ENCODE measurements at regions not wholly inside any gene's neighbourhood (a gene's known extent, or its start where the extent isn't known, plus 50 kb on each side); places are given as distances from the start of the nearest gene placed in this dataset.
A peak's percentile ranks its signal among the peaks of the same experiment; 100 is the strongest.

GRCh38 chr7:35437619-35438275 lies 183.8 kb upstream of the TBX20 start:
- DNase-seq, result no peak

GRCh38 chr7:35436452-35436851 lies 182.6 kb upstream of the TBX20 start:
- DNase-seq, result no peak

GRCh38 chr7:35430547-35431153 lies 176.8 kb upstream of the TBX20 start:
- no peak for DNase-seq

- DNase-seq, result peak; percentile 62
Measured at GRCh38 chr7:35424869-35425495, 171.1 kb upstream of the TBX20 start.

GRCh38 chr7:35424440-35424839 lies 170.5 kb upstream of the TBX20 start:
- no peak for DNase-seq

GRCh38 chr7:35422715-35423114 lies 168.8 kb upstream of the TBX20 start:
- DNase-seq, result no peak

GRCh38 chr7:35420656-35421055 lies 166.8 kb upstream of the TBX20 start:
- DNase-seq, result no peak

- DNase-seq, result no peak
Measured at GRCh38 chr7:35419391-35419755, 165.5 kb upstream of the TBX20 start.

- DNase-seq, result no peak
Measured at GRCh38 chr7:35418716-35419390, 165.0 kb upstream of the TBX20 start.

GRCh38 chr7:35416568-35416967 lies 162.7 kb upstream of the TBX20 start:
- no peak for DNase-seq

- no peak for DNase-seq
Measured at GRCh38 chr7:35415411-35415822, 161.5 kb upstream of the TBX20 start.

- DNase-seq, result no peak
Measured at GRCh38 chr7:35411331-35411730, 157.4 kb upstream of the TBX20 start.

GRCh38 chr7:35405461-35405860 lies 151.6 kb upstream of the TBX20 start:
- no peak for DNase-seq

GRCh38 chr7:35401217-35401879 lies 147.4 kb upstream of the TBX20 start:
- DNase-seq, result no peak

GRCh38 chr7:35399840-35400239 lies 145.9 kb upstream of the TBX20 start:
- DNase-seq, result no peak

GRCh38 chr7:35399216-35399615 lies 145.3 kb upstream of the TBX20 start:
- no peak for DNase-seq

- DNase-seq, result no peak
Measured at GRCh38 chr7:35398518-35398917, 144.6 kb upstream of the TBX20 start.

GRCh38 chr7:35390146-35390545 lies 136.2 kb upstream of the TBX20 start:
- DNase-seq, result no peak

- no peak for DNase-seq
Measured at GRCh38 chr7:35389636-35390035, 135.7 kb upstream of the TBX20 start.

- DNase-seq, result no peak
Measured at GRCh38 chr7:35386816-35387706, 133.2 kb upstream of the TBX20 start.

- DNase-seq, result no peak
Measured at GRCh38 chr7:35386082-35386815, 132.3 kb upstream of the TBX20 start.
